ENCODE measurements at regions not wholly inside any gene's neighbourhood (a gene's known extent, or its start where the extent isn't known, plus 50 kb on each side); places are given as distances from the start of the nearest gene placed in this dataset.

DNA sequence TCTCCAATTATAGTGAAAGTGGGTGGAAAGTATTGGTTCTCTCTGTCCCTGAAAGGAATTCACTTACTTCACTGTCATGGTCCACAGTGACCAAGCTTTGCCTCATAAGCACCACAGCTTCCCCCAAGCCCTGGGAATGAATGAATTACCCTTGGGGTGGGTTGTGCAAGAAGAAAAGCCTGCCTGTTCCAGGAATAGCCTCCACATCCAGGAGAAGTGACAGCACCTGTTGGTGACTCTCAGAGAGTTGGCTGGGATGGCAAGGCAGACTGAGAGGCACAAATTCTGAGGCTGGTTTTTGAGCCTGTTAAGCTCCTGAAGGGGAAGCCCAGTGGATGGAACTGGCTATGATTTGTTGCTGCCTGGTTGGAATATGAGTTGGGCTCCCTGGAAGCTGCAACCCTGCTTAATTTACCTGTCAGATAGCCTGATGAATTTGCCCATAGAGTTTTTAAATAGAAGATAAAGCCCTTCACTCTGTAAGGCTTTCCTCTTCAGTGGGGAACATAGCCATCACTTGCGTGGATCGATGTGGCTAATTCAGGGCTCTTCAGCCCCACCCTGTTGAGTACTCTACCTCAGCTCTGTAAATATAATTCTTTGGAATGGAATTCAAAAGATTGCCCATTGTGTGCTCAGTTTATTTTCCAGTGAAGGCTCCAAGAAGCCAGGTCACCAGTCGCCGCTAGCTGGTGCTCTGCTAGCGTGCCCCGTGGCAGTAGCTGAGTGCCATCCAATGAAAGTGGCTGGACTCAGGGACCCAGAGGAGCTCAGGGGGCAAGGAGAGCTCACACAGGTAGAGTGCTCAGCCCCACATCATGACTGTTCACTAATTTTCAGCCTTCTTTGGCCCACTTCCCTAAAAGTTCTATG lies 479.3 kb downstream of the IRS1 start:
- WGBS, 2 donors = 93 to 95% methylated on average over 6 of the region's 6 CpGs
- Histone ChIP-seq H3K4me1 (no peaks in the 10 kb centered on the region), H3K9me3 (no peaks in the 10 kb centered on the region), H3K27ac (no peak overlapping the region), H3K36me3 (ENCODE audit: low read depth, missing control alignments) (no peaks in the 10 kb centered on the region), H3K4me3 (no peak overlapping the region), H3K27me3 (no peaks in the 10 kb centered on the region)
- intact Hi-C loops (cut with DNase I; ENCODE audit: low total_unique reads) = no loop called here
- no peak for DNase-seq
- TF ChIP-seq, protein P1, sequence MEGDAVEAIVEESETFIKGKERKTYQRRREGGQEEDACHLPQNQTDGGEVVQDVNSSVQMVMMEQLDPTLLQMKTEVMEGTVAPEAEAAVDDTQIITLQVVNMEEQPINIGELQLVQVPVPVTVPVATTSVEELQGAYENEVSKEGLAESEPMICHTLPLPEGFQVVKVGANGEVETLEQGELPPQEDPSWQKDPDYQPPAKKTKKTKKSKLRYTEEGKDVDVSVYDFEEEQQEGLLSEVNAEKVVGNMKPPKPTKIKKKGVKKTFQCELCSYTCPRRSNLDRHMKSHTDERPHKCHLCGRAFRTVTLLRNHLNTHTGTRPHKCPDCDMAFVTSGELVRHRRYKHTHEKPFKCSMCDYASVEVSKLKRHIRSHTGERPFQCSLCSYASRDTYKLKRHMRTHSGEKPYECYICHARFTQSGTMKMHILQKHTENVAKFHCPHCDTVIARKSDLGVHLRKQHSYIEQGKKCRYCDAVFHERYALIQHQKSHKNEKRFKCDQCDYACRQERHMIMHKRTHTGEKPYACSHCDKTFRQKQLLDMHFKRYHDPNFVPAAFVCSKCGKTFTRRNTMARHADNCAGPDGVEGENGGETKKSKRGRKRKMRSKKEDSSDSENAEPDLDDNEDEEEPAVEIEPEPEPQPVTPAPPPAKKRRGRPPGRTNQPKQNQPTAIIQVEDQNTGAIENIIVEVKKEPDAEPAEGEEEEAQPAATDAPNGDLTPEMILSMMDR (IDR thresholded peaks at IDR 0.05) = no peak

DNA sequence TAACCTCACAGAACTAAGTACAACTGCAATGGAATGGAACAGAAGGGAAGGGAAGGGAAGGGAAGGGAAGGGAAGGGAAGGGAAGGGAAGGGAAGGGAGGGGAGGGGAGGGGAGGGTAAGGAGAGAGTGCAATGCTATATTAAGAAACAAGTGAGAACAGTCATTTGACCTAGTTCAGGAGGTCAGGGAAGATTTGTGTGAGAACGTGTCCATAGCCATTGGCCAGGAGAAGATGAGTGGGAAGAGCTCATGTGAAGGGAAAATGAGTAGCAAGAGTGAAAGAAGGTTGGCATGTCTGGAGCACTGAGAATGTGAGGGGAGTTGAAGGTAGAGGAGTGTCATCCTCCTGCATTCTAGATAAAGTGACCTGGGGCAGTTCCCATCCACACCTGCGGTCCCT lies 481.6 kb downstream of the IRS1 start:
- Histone ChIP-seq H3K4me3 (no peak overlapping the region), H3K27me3 (no peaks in the 10 kb centered on the region), H3K36me3 (ENCODE audit: low read depth, missing control alignments) (no peaks in the 10 kb centered on the region), H3K4me1 (no peaks in the 10 kb centered on the region), H3K9me3 (no peaks in the 10 kb centered on the region), H3K27ac (no peak overlapping the region)
- WGBS, 2 donors = 80 to 86% methylated on average over 2 of the region's 2 CpGs
- DNase-seq = no peak
- intact Hi-C loops (cut with DNase I; ENCODE audit: low total_unique reads) = no loop called here
- TF ChIP-seq, protein P1 (IDR thresholded peaks at IDR 0.05) = no peak
- no peak for TF ChIP-seq POLR2A (IDR thresholded peaks at IDR 0.05)

DNA sequence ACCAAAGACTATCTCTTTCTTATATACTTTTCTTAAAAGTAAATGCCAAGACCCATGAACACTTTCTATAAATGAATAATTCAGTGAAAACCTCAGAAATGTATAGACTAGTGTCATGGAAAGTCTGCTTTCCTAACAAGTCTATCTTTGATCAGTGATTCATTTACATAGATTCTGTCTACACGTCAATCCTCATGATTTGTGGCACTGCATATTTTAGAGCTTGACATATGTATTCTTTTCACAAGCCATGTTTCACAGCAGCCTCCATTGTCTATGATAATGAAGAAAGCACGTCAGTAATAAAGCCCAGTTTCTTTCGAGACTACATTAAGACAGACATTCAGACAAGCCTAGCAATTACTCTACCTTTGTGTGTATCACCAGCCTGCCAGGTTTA lies 486.6 kb downstream of the IRS1 start:
- WGBS, 2 donors = 90 to 91% methylated on average over 3 of the region's 3 CpGs
- no peak overlapping the region for H3K4me3 ChIP-seq
- TF ChIP-seq, protein P1 (IDR thresholded peaks at IDR 0.05) = no peak
- no peak for TF ChIP-seq POLR2A (IDR thresholded peaks at IDR 0.05)

DNA sequence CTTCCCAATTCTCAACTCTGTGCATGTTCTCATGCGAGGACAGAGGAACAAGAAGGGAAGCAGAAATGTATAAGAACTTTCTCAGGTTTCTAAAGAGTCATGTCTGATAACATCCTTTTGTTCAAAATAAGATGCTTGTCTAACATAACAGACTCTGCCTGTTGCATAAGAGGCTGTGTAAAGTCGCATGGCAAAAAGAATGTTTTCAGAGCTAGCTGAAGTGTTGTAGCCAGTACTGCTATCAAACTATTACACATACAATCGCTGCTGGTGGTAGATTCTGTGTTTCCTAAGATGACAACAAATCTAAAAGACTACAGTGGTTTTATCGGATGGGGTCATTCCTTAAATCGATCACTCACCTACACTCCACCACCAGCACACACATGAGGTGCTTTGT lies 487.5 kb downstream of the IRS1 start:
- no peak overlapping the region for H3K27ac ChIP-seq
- intact Hi-C loops (cut with DNase I; ENCODE audit: low total_unique reads) = no loop called here
- H3K4me1 ChIP-seq = no peaks in the 10 kb centered on the region
- WGBS, 2 donors = 92 to 94% methylated on average over 5 of the region's 5 CpGs
- TF ChIP-seq, protein P1 (IDR thresholded peaks at IDR 0.05) = no peak
- no peak for TF ChIP-seq POLR2A (IDR thresholded peaks at IDR 0.05)
- no peaks in the 10 kb centered on the region for H3K27me3 ChIP-seq
- no peak for DNase-seq
- no peak overlapping the region for H3K4me3 ChIP-seq
- H3K36me3 ChIP-seq (ENCODE audit: low read depth, missing control alignments) = no peaks in the 10 kb centered on the region
- H3K9me3 ChIP-seq = no peaks in the 10 kb centered on the region

More for the DNA sequence above, 486.6 kb downstream of the IRS1 start:
- intact Hi-C loops (cut with DNase I; ENCODE audit: low total_unique reads) = no loop called here
- Histone ChIP-seq H3K4me1 (no peaks in the 10 kb centered on the region), H3K27me3 (no peaks in the 10 kb centered on the region), H3K9me3 (no peaks in the 10 kb centered on the region), H3K36me3 (ENCODE audit: low read depth, missing control alignments) (no peaks in the 10 kb centered on the region), H3K27ac (no peak overlapping the region)
- no peak for DNase-seq

DNA sequence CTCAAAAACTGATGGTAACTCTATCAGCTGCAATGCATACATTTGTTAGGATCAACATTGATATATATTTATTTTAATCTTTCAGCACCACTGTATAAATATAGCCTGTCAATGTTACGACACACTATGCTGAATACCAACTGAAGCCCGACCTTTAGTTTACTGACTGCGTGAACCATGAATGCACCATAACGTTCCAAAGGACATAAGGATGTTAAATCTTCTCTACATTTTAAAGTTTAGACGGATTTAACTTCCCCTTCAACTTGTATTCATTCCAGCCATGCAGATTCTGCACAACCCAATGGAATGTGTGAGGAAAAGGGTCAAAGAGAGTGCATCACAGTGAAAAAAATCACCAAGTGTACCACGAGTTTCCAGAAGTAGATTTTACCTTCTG lies 489.5 kb downstream of the IRS1 start:
- H3K27ac ChIP-seq = no peak overlapping the region
- H3K9me3 ChIP-seq = no peaks in the 10 kb centered on the region
- H3K36me3 ChIP-seq (ENCODE audit: low read depth, missing control alignments) = no peaks in the 10 kb centered on the region
- H3K4me3 ChIP-seq = no peak overlapping the region
- 56% methylated on average over 6 of the region's 6 CpGs for WGBS, 2 donors
- intact Hi-C loops (cut with DNase I; ENCODE audit: low total_unique reads) = no loop called here
- no peaks in the 10 kb centered on the region for H3K27me3 ChIP-seq
- no peaks in the 10 kb centered on the region for H3K4me1 ChIP-seq
- no peak for DNase-seq
- TF ChIP-seq, protein P1 (IDR thresholded peaks at IDR 0.05) = no peak
- no peak for TF ChIP-seq POLR2A (IDR thresholded peaks at IDR 0.05)

All from testis (tissue), 2 donors.